K562 (cell line): ENCODE measurements at regions not wholly inside any gene's neighbourhood (a gene's known extent, or its start where the extent isn't known, plus 50 kb on each side); places are given as distances from the start of the nearest gene placed in this dataset.

Experiments used
- ATAC-seq: fragments of 200-7000 bp; cut with Tn5 transposase; 3 replicates; pipeline ENCODE4 v1.9.1; 2020; ENCODE audit warnings: moderate library complexity
- BruUV-seq: library from RNA; stranded (reverse); fragments of 400-500 nt; replicated peaks from 2 replicates; lab custom pipeline; 2021; lab: Mats Ljungman, UMichigan
- CTCF ChIA-PET: fragments of 300-600 bp; formaldehyde crosslinking; extraction: SDS; loops from one replicate; lab custom pipeline; 2021; ENCODE audit warnings: low intra/inter-chr PET ratio; lab: Yijun Ruan, JAX
- POLR2A ChIA-PET: fragments of 300-600, 350-650 bp; sonication (Branson Sonifier 250); formaldehyde crosslinking; extraction: SDS; loops from one replicate; lab custom pipeline; 2021; ENCODE audit warnings: antibody characterized with exemption, inconsistent platforms; lab: Yijun Ruan, JAX
- DNase-seq, 4 experiments: peaks; one replicate each; pipeline versions ENCODE4 v3.0.0 to v3.0.0-alpha.2; 2011 to 2018; ENCODE audit warnings: low spot score in 3 of 4, mixed read lengths in 3 of 4; ENCODE audit errors: extremely low read depth in 1 of 4
- FAIRE-seq: peaks from 2 replicates; lab custom pipeline; 2011; peaks lifted over from hg19 to GRCh38; lab: Jason Lieb, UNC
- H2AFZ ChIP-seq: 2 replicates; pipeline ENCODE4 v1.6.0; 2011; ENCODE audit warnings: low read depth, low read length, control low read depth, inconsistent platforms
- H3K27ac ChIP-seq: fragments of 200-600 bp; 3 replicates; pipeline ENCODE4 v1.8.0; 2011; ENCODE audit warnings: low read depth, mild to moderate bottlenecking, control low read depth, inconsistent platforms, low read length, moderate library complexity, mixed read lengths; ENCODE audit errors: extremely low read depth
- H3K27me3 ChIP-seq, 2 experiments: fragments of 300-600 bp in 1 of 2; 2 replicates in 1 of 2; 3 replicates in 1 of 2; pipeline versions ENCODE4 v1.6.0 to v1.8.0; 2011; ENCODE audit warnings: inconsistent platforms in 2 of 2, low read length in 2 of 2, mild to moderate bottlenecking in 1 of 2, mixed read lengths in 1 of 2, moderate library complexity in 1 of 2; ENCODE audit not compliant: control insufficient read depth in 2 of 2, insufficient read depth in 2 of 2
- H3K36me3 ChIP-seq: fragments of 300-600 bp; 3 replicates; pipeline ENCODE4 v1.8.0; 2011; ENCODE audit warnings: mild to moderate bottlenecking, low read length, inconsistent platforms; ENCODE audit not compliant: control insufficient read depth, insufficient read depth
- H3K4me1 ChIP-seq, 2 experiments: fragments of 200-600 bp in 1 of 2; replicated peaks in 1 of 2; 2 replicates in 1 of 2; 3 replicates in 1 of 2; pipeline versions ENCODE4 v1.5.1 to v1.8.0; 2011; ENCODE audit warnings: inconsistent platforms in 2 of 2, low read length in 2 of 2, mild to moderate bottlenecking in 1 of 2, mixed read lengths in 1 of 2, moderate library complexity in 1 of 2; ENCODE audit not compliant: control insufficient read depth in 2 of 2, insufficient read depth in 2 of 2
- H3K4me2 ChIP-seq: 2 replicates; pipeline ENCODE4 v1.6.1; 2011; ENCODE audit warnings: low read length, control low read depth, inconsistent platforms, mixed read lengths; ENCODE audit not compliant: insufficient read depth
- H3K4me3 ChIP-seq: fragments of 200-600 bp; sonication (generic), shearing (Covaris generic); 2 replicates; pipeline ENCODE4 v1.5.1; 2016; ENCODE audit warnings: control low read depth, inconsistent platforms
- H3K79me2 ChIP-seq: fragments of 200-600 bp; 3 replicates; pipeline ENCODE4 v1.8.0; 2011; ENCODE audit warnings: low read length, inconsistent platforms; ENCODE audit not compliant: control insufficient read depth, insufficient read depth
- H3K9ac ChIP-seq, 2 experiments: 2 replicates each; pipeline versions ENCODE4 v1.6.0 to v1.6.1; 2011; ENCODE audit warnings: low read depth in 2 of 2, low read length in 2 of 2, control low read depth in 1 of 2, inconsistent platforms in 1 of 2, mild to moderate bottlenecking in 1 of 2, mixed read lengths in 1 of 2; ENCODE audit not compliant: insufficient read depth in 1 of 2
- H3K9me1 ChIP-seq: one replicate; pipeline ENCODE4 v1.6.0; 2011; ENCODE audit warnings: inconsistent platforms, mild to moderate bottlenecking, low read length, moderate library complexity; ENCODE audit not compliant: control insufficient read depth, insufficient read depth
- H3K9me3 ChIP-seq: replicated peaks from 2 replicates; pipeline ENCODE4 v1.5.1; 2011; ENCODE audit warnings: low read depth, low read length, inconsistent platforms; ENCODE audit not compliant: control insufficient read depth, insufficient read depth
- H4K20me1 ChIP-seq: replicated peaks from 2 replicates; pipeline ENCODE4 v1.6.1; 2011; ENCODE audit warnings: low read length, inconsistent platforms, mixed read lengths; ENCODE audit not compliant: control insufficient read depth, insufficient read depth
- ARID4B ChIP-seq: sonication (generic); formaldehyde crosslinking; IDR thresholded peaks from 2 replicates; pipeline ENCODE4 v1.8.0; 2022; ENCODE audit warnings: mild to moderate bottlenecking, missing genetic modification reagents
- CBFA2T2 ChIP-seq: fragments of 450-650 bp; conservative IDR thresholded peaks from 2 replicates; pipeline ENCODE4 v1.6.1; 2017; ENCODE audit warnings: mild to moderate bottlenecking
- HCFC1 ChIP-seq: IDR thresholded peaks from 2 replicates; pipeline ENCODE4 v1.6.1; 2012; ENCODE audit warnings: low read depth, low read length, improper control_type of control experiment
- HMBOX1 ChIP-seq: sonication (generic); IDR thresholded peaks from 2 replicates; pipeline ENCODE4 v1.6.1; 2016
- HMG20A ChIP-seq: fragments of 450-650 bp; formaldehyde crosslinking; conservative IDR thresholded peaks from 2 replicates; pipeline ENCODE4 v1.4.0; 2020; ENCODE audit warnings: mild to moderate bottlenecking, mixed read lengths
- NCOA1 ChIP-seq: fragments of 450-650 bp; IDR thresholded peaks from 2 replicates; pipeline ENCODE4 v1.6.1; 2016; ENCODE audit warnings: low read depth
- OTX1 ChIP-seq: fragments of 450-650 bp; formaldehyde crosslinking; IDR thresholded peaks from 2 replicates; pipeline ENCODE4 v1.4.0; 2022; ENCODE audit warnings: mild to moderate bottlenecking
- RFX5 ChIP-seq: IDR thresholded peaks from 2 replicates; pipeline ENCODE4 v1.6.1; 2011; ENCODE audit warnings: low read depth, mild to moderate bottlenecking, improper control_type of control experiment, low read length
- SMAD1 ChIP-seq: fragments of 150-350 bp; IDR thresholded peaks from 2 replicates; pipeline ENCODE4 v1.6.1; 2014; ENCODE audit warnings: low read length, low read depth; ENCODE audit not compliant: partially characterized antibody
- SMARCB1 ChIP-seq: IDR thresholded peaks from 2 replicates; pipeline ENCODE4 v1.6.1; 2011; ENCODE audit warnings: improper control_type of control experiment, low read depth; ENCODE audit not compliant: insufficient read length
- THRB ChIP-seq: fragments of 450-650 bp; formaldehyde crosslinking; conservative IDR thresholded peaks from 2 replicates; pipeline ENCODE4 v1.4.0; 2022; ENCODE audit warnings: mild to moderate bottlenecking, missing genetic modification characterization
- ZC3H8 ChIP-seq: fragments of 450-650 bp; IDR thresholded peaks from 2 replicates; pipeline ENCODE4 v1.6.1; 2017
- ZNF121 ChIP-seq: sonication (generic); formaldehyde crosslinking; conservative IDR thresholded peaks from 2 replicates; pipeline ENCODE4 v1.8.0; 2022; ENCODE audit warnings: missing genetic modification reagents
- ZNF165 ChIP-seq: fragments of 250-450 bp; sonication (Bioruptor Pico); IDR thresholded peaks from 2 replicates; pipeline ENCODE4 v1.4.0; 2020; ENCODE audit warnings: borderline replicate concordance
- ZNF282 ChIP-seq: sonication (generic); formaldehyde crosslinking; IDR thresholded peaks from 2 replicates; pipeline ENCODE4 v1.8.1; 2023; ENCODE audit warnings: missing genetic modification reagents
- ZNF324 ChIP-seq: fragments of 250-450 bp; sonication (Bioruptor Pico); IDR thresholded peaks from 2 replicates; pipeline ENCODE4 v1.4.0; 2020; ENCODE audit warnings: mild to moderate bottlenecking
- ZNF76 ChIP-seq: fragments of 250-450 bp; sonication (Bioruptor Pico); IDR thresholded peaks from 2 replicates; pipeline ENCODE4 v1.4.0; 2020; ENCODE audit warnings: mild to moderate bottlenecking, moderate library complexity, borderline replicate concordance
- ZNF766 ChIP-seq: fragments of 200-800 bp; sonication (Bioruptor generic); conservative IDR thresholded peaks from 2 replicates; pipeline ENCODE4 v1.6.1; 2016; ENCODE audit warnings: missing genetic modification characterization, missing compliant biosample characterization
- ZSCAN29 ChIP-seq: fragments of 450-650 bp; IDR thresholded peaks from 2 replicates; pipeline ENCODE4 v1.6.1; 2017
- WGBS: fragments of 100-300 bp; shearing (Covaris generic); methylation state at CpG from one replicate; pipeline ENCODE4 v1.1.6; 2016; ENCODE audit warnings: low coverage, mixed read lengths; ENCODE audit not compliant: insufficient coverage; ENCODE audit errors: missing lambda C conversion rate; 5-methylcytosine and 5-hydroxymethylcytosine counted together
- in situ Hi-C: fragments of 300-500 bp; cut with MboI; formaldehyde crosslinking; loops from 4 replicates; pipeline ENCODE4 v1.15.0; 2018; ENCODE audit warnings: inconsistent platforms, mixed read lengths
- intact Hi-C: fragments of 100-400 bp; cut with micrococcal nuclease; formaldehyde crosslinking; loops from 2 replicates; pipeline ENCODE4 v1.14.2; 2022

GRCh38 chr12:110971936-110972335, 51.6 kb upstream of the MYL2 start:
- H3K27me3 ChIP-seq = peaks cover 0 to 7% of the 10 kb centered on the region in 2 experiments; a peak in 3 of 5 replicates
- intact Hi-C loops = no loop called here
- DNase-seq = no peak
- no peaks in the 10 kb centered on the region for H3K4me1 ChIP-seq
- POLR2A ChIA-PET = no interaction called here
- no peak overlapping the region for H3K4me2 ChIP-seq
- 1% methylated on average over 12 of the region's 12 CpGs for WGBS
- no peaks in the 10 kb centered on the region for H3K36me3 ChIP-seq
- no peak for FAIRE-seq
- H3K4me3 ChIP-seq = no peak overlapping the region
- in situ Hi-C loops = no loop called here
- CTCF ChIA-PET = no interaction called here
- no peaks in the 10 kb centered on the region for H3K9me1 ChIP-seq
- ATAC-seq = no peak
- no TSS peak for BruUV-seq
- H3K9me3 ChIP-seq = no peaks in the 10 kb centered on the region
- TF ChIP-seq ZC3H8 (no peak), ZNF766 (CRISPR knock-in tag) (no peak), NCOA1 (no peak), SMARCB1 (no peak), OTX1 (no peak), HMBOX1 (no peak), SMAD1 (no peak), ARID4B (CRISPR knock-in tag) (no peak), RFX5 (no peak), ZSCAN29 (no peak), HCFC1 (no peak), HMG20A (no peak), ZNF282 (CRISPR knock-in tag) (no peak), ZNF165 (CRISPR knock-in tag) (no peak), CBFA2T2 (no peak), ZNF76 (CRISPR knock-in tag) (no peak), THRB (CRISPR knock-in tag) (no peak), ZNF121 (no peak), ZNF324 (CRISPR knock-in tag) (no peak)
- H4K20me1 ChIP-seq = no peaks in the 10 kb centered on the region
- no peak overlapping the region for H3K9ac ChIP-seq
- no peak overlapping the region for H3K27ac ChIP-seq
- no peaks in the 10 kb centered on the region for H3K79me2 ChIP-seq
- H2AFZ ChIP-seq = no peak overlapping the region
